Tibial artery (tissue), 4 donors: ENCODE measurements at regions not wholly inside any gene's neighbourhood (a gene's known extent, or its start where the extent isn't known, plus 50 kb on each side); places are given as distances from the start of the nearest gene placed in this dataset.

Experiments used
- DNase-seq, 2 donors: peaks; one replicate each; pipeline ENCODE4 v3.0.0-alpha.2; 2019
- H3K27ac ChIP-seq, 2 donors: fragments of 200-600 bp; sonication (generic) in 1 of 2; 1 replicate in 1 of 2; 2 replicates in 1 of 2; pipeline ENCODE4 v1.5.1; 2018 to 2019; ENCODE audit warnings: mild to moderate bottlenecking in 1 of 2
- H3K27me3 ChIP-seq, 2 donors: fragments of 200-600 bp; sonication (generic) in 1 of 2; one replicate each; pipeline versions ENCODE4 v1.5.1 to v1.6.0; 2016 to 2019
- H3K36me3 ChIP-seq, 3 donors: fragments of 200-600 bp; sonication (generic) in 2 of 3; one replicate each; pipeline ENCODE4 v1.5.1; 2016 to 2019; ENCODE audit warnings: mild to moderate bottlenecking in 2 of 3
- H3K4me1 ChIP-seq, 4 donors: fragments of 200-600 bp; sonication (generic) in 2 of 4; 1 replicate in 3 of 4; 2 replicates in 1 of 4; pipeline ENCODE4 v1.5.1; 2016 to 2019
- H3K4me3 ChIP-seq, 2 donors: fragments of 200-600 bp; sonication (generic) in 1 of 2; 1 replicate in 1 of 2; 2 replicates in 1 of 2; pipeline ENCODE4 v1.5.1; 2018 to 2019; ENCODE audit warnings: mild to moderate bottlenecking in 2 of 2
- H3K9me3 ChIP-seq, 3 donors: fragments of 200-600 bp; sonication (generic) in 1 of 3; one replicate each; pipeline ENCODE4 v1.5.1; 2016 to 2019
- intact Hi-C: fragments of 100-400 bp; cut with DNase I; formaldehyde crosslinking; loops from one replicate; pipeline ENCODE4 v1.15.0; 2023; ENCODE audit warnings: low total_unique reads
- TF ChIP-seq, protein P1 (sequence below), 2 experiments: fragments of 200-600 bp in 1 of 2; fragments of 450-650 bp in 1 of 2; IDR thresholded peaks; one replicate each; pipeline ENCODE4 v1.5.1; 2017 to 2019; ENCODE audit warnings: antibody characterized with exemption in 2 of 2, mild to moderate bottlenecking in 1 of 2, moderate library complexity in 1 of 2

DNA sequence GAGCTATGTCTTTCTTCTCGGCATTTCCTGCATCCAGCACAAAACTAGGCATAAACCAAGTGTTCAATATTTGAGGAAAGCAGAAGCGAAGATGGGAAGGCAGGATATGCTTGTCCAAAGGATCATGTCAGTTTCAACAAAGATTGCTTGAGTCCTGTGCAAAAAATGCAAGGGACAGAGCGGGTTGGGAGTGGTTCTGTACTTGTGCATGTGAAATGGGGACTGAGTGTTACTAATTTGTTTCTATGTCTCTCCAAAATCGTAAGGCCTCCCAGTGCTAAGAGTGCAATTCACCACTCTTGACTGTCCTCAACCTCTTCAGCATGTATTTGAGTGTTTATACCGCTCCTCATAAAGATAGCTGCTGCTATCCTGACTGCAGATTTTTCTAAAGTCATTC lies 166.2 kb downstream of the DLEU7 start:
- H3K27me3 ChIP-seq = no peaks in the 10 kb centered on the region
- no peak overlapping the region for H3K27ac ChIP-seq
- intact Hi-C loops = no loop called here
- H3K9me3 ChIP-seq = no peaks in the 10 kb centered on the region
- no peak overlapping the region for H3K4me3 ChIP-seq
- DNase-seq = no peak
- no peaks in the 10 kb centered on the region for H3K36me3 ChIP-seq
- TF ChIP-seq, protein P1, sequence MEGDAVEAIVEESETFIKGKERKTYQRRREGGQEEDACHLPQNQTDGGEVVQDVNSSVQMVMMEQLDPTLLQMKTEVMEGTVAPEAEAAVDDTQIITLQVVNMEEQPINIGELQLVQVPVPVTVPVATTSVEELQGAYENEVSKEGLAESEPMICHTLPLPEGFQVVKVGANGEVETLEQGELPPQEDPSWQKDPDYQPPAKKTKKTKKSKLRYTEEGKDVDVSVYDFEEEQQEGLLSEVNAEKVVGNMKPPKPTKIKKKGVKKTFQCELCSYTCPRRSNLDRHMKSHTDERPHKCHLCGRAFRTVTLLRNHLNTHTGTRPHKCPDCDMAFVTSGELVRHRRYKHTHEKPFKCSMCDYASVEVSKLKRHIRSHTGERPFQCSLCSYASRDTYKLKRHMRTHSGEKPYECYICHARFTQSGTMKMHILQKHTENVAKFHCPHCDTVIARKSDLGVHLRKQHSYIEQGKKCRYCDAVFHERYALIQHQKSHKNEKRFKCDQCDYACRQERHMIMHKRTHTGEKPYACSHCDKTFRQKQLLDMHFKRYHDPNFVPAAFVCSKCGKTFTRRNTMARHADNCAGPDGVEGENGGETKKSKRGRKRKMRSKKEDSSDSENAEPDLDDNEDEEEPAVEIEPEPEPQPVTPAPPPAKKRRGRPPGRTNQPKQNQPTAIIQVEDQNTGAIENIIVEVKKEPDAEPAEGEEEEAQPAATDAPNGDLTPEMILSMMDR (IDR thresholded peaks at IDR 0.05) = no peak
- peaks cover 0 to 7% (median 0%) of the 10 kb centered on the region in 4 donors for H3K4me1 ChIP-seq

DNA sequence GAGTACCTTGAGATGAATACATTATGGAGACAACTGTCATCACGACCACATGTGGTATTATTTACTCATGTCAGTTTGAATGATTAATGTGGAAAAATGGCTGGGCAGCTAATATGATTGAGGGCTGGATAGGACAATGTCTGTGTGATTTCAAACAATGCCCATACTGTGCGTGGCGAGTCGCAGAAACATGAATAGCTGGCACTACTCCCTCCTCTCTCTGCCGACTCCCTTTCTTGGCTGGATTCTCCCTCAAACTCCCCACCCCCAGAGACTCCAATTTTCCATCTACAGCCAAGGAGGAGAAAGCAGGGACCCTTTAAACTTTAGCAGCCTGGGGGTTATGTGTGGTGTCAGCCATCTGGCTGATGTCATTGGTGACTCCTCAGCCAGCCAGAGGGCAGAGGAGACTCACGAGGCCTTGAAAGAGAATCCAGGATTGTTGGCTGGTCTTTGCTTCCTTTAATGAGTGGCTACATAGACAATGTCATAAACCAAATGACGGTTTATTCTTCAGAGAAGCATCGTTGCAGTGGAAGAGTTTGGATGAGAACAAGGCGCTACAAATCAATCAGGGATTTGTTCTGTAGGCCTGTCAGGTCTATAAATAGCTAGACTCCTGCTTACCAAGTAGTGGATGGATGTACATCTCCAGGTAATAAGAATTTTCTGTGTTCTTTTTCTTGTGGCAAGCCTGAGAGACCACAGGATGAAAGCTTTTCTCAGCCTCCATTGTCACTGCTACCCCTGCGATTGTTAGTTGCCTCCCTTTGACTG lies 165.6 kb downstream of the DLEU7 start:
- H3K4me3 ChIP-seq = no peak overlapping the region
- no peak overlapping the region for H3K27ac ChIP-seq
- no peaks in the 10 kb centered on the region for H3K9me3 ChIP-seq
- TF ChIP-seq, protein P1 (IDR thresholded peaks at IDR 0.05) = no peak
- H3K36me3 ChIP-seq = no peaks in the 10 kb centered on the region
- no peak for DNase-seq
- H3K27me3 ChIP-seq = no peaks in the 10 kb centered on the region
- H3K4me1 ChIP-seq = peaks cover 0 to 7% (median 0%) of the 10 kb centered on the region in 4 donors
- intact Hi-C loops = no loop called here

DNA sequence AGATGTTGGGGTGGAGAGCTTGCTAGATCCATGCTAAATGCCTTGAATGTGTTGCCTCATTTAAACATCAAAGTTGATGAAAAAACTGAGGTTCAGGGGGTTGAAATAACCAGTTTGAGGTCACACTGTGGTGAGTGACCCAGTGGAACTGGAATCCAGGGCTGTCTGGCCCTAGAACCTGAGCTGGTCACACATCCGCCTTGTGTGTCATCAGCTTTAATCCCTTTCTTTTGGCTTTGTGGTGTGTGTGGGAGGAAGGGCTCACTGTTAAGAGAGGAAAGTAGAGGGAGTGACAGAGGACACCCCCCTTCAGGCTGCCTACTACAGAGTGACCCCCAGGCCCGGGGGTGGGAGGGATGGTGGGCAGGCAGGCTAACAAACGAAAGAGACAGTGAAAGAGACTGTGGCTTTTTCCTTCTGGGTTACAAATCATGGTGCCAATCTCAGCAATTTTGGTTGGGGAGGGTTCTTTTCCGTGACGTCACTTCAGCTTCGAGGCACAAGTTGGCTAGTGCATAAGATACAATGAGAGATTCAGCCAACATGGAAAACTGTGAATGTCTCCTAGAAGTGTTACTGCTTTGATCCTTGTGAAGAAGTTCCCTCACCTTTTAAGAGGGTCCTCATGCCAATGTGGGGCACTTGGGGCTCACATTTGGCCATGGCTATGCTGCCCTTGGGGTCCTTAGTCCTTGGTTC lies 164.9 kb downstream of the DLEU7 start:
- no peak overlapping the region for H3K4me3 ChIP-seq
- no peaks in the 10 kb centered on the region for H3K36me3 ChIP-seq
- peaks cover 0 to 7% (median 0%) of the 10 kb centered on the region in 4 donors for H3K4me1 ChIP-seq
- no peaks in the 10 kb centered on the region for H3K27me3 ChIP-seq
- H3K9me3 ChIP-seq = no peaks in the 10 kb centered on the region
- no peak for DNase-seq
- no peak overlapping the region for H3K27ac ChIP-seq
- TF ChIP-seq, protein P1 (IDR thresholded peaks at IDR 0.05) = no peak
- intact Hi-C loops = no loop called here

DNA sequence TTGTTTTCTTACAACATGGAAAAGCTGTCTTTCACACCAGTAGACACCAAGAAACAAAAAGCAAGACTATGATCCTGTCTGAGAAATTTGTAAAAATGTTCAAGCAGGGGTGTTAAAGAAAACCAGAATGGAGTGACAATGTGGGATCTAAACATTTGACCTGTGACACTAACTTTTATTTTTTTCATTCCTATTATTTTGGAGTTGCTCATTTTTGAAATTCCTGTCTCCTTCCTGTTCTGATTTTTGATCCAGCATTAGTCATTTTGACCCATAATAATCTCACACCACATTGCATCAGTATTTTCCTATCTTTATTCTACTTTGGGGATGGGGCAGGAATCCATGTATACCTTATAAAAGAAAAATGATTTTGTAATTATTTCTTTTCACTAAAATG lies 164.2 kb downstream of the DLEU7 start:
- TF ChIP-seq, protein P1 (IDR thresholded peaks at IDR 0.05) = no peak
- intact Hi-C loops = no loop called here
- H3K36me3 ChIP-seq = no peaks in the 10 kb centered on the region
- no peak overlapping the region for H3K4me3 ChIP-seq
- H3K9me3 ChIP-seq = no peaks in the 10 kb centered on the region
- H3K27me3 ChIP-seq = no peaks in the 10 kb centered on the region
- DNase-seq = no peak
- H3K27ac ChIP-seq = no peak overlapping the region
- H3K4me1 ChIP-seq = peaks cover 0 to 7% (median 0%) of the 10 kb centered on the region in 4 donors

GRCh38 chr13:50682002-50682401 lies 161.5 kb downstream of the DLEU7 start:
- Histone ChIP-seq H3K36me3 (no peaks in the 10 kb centered on the region), H3K9me3 (no peaks in the 10 kb centered on the region), H3K27me3 (no peaks in the 10 kb centered on the region), H3K4me3 (no peak overlapping the region), H3K27ac (no peak overlapping the region), H3K4me1 (peaks cover 0 to 24% (median 7%) of the 10 kb centered on the region in 4 donors)
- intact Hi-C loops = no loop called here
- TF ChIP-seq, protein P1 (IDR thresholded peaks at IDR 0.05) = no peak
- DNase-seq = no peak
